HCT116 (cell line): ENCODE measurements at regions not wholly inside any gene's neighbourhood (a gene's known extent, or its start where the extent isn't known, plus 50 kb on each side); places are given as distances from the start of the nearest gene placed in this dataset.

Experiments used
- ATAC-seq: fragments of 200-7000 bp; cut with Tn5 transposase; 2 replicates; pipeline ENCODE4 v1.9.1; 2020; ENCODE audit warnings: mild to moderate bottlenecking, moderate library complexity
- BruUV-seq: library from RNA; stranded (reverse); fragments of 400-500 nt; replicated peaks from 2 replicates; lab custom pipeline; 2021; lab: Mats Ljungman, UMichigan
- CTCF ChIA-PET: fragments of 300-600 bp; sonication (Branson Sonifier 250); formaldehyde crosslinking; loops from one replicate; lab custom pipeline; 2021; ENCODE audit warnings: antibody characterized with exemption; lab: Charles Lee
- POLR2A ChIA-PET: fragments of 300-600, 350-600 bp; sonication (Branson Sonifier 250); formaldehyde crosslinking; loops from one replicate; lab custom pipeline; 2021; ENCODE audit warnings: antibody characterized with exemption; lab: Charles Lee
- RAD21 ChIA-PET, 2 experiments: fragments of 300-600 bp; sonication (Branson Sonifier 250); formaldehyde crosslinking; loops; one replicate each; lab custom pipeline; 2023; ENCODE audit warnings: low total read pairs in 2 of 2; ENCODE audit not compliant: uncharacterized antibody in 2 of 2, unreplicated experiment in 2 of 2, low non-redundant PET in 1 of 2; lab: Charles Lee
- DNase-seq: peaks from one replicate; pipeline ENCODE4 v3.0.0-alpha.2; 2010; ENCODE audit warnings: low read depth, low spot score
- H2AFZ ChIP-seq: fragments of 200-600 bp; shearing (Covaris generic), sonication (generic); 2 replicates; pipeline ENCODE4 v1.6.1; 2017; ENCODE audit warnings: low read depth, mixed run types, mixed read lengths, antibody characterized with exemption, low read length; ENCODE audit not compliant: poor library complexity, severe bottlenecking
- H3K27ac ChIP-seq: 2 replicates; pipeline ENCODE4 v1.5.1; 2012; ENCODE audit warnings: low read depth, low read length
- H3K27me3 ChIP-seq: fragments of 200-600 bp; sonication (generic); 2 replicates; pipeline ENCODE4 v1.6.1; 2016; ENCODE audit warnings: mixed run types, low read length, mixed read lengths; ENCODE audit not compliant: insufficient read depth
- H3K36me3 ChIP-seq, 2 experiments: fragments of 200-500 bp in 1 of 2; fragments of 200-600 bp in 1 of 2; sonication (Bioruptor generic) in 1 of 2; sonication (generic) in 1 of 2; 2 replicates each; pipeline versions ENCODE4 v1.5.1 to v1.6.1; 2014 to 2016; ENCODE audit warnings: low read length in 2 of 2, inconsistent platforms in 1 of 2, mixed read lengths in 1 of 2, mixed run types in 1 of 2; ENCODE audit not compliant: insufficient read depth in 2 of 2, control insufficient read depth in 1 of 2
- H3K4me1 ChIP-seq, 2 experiments: fragments of 200-600 bp in 1 of 2; sonication (generic) in 1 of 2; 2 replicates each; pipeline versions ENCODE4 v1.5.1 to v1.6.1; 2012 to 2017; ENCODE audit warnings: low read length in 2 of 2, inconsistent platforms in 1 of 2, mild to moderate bottlenecking in 1 of 2, mixed read lengths in 1 of 2, mixed run types in 1 of 2, moderate library complexity in 1 of 2; ENCODE audit not compliant: insufficient read depth in 2 of 2, control insufficient read depth in 1 of 2
- H3K4me2 ChIP-seq: fragments of 200-600 bp; sonication (generic); 2 replicates; pipeline ENCODE4 v1.6.1; 2017; ENCODE audit warnings: mixed run types, low read length, mixed read lengths
- H3K4me3 ChIP-seq, 2 experiments: fragments of 200-600 bp in 1 of 2; sonication (generic) in 1 of 2; replicated peaks in 1 of 2; 2 replicates each; pipeline ENCODE4 v1.5.1; 2011 to 2016; ENCODE audit warnings: low read length in 2 of 2, control low read depth in 1 of 2, low read depth in 1 of 2, mild to moderate bottlenecking in 1 of 2, mixed read lengths in 1 of 2, mixed run types in 1 of 2
- H3K79me2 ChIP-seq: fragments of 200-600 bp; sonication (generic); 2 replicates; pipeline ENCODE4 v1.6.1; 2017; ENCODE audit warnings: mild to moderate bottlenecking, mixed run types, low read length, moderate library complexity, mixed read lengths; ENCODE audit not compliant: insufficient read depth
- H3K9ac ChIP-seq: fragments of 200-600 bp; sonication (generic); 2 replicates; pipeline ENCODE4 v1.6.1; 2016; ENCODE audit warnings: low read length, mixed read lengths
- H3K9me2 ChIP-seq: fragments of 200-600 bp; sonication (generic), shearing (Covaris generic); 2 replicates; pipeline ENCODE4 v1.6.1; 2017; ENCODE audit warnings: mixed run types, mild to moderate bottlenecking, moderate library complexity; ENCODE audit not compliant: insufficient read depth
- H3K9me3 ChIP-seq, 2 experiments: fragments of 200-500 bp in 1 of 2; fragments of 200-600 bp in 1 of 2; sonication (Bioruptor generic) in 1 of 2; sonication (generic) in 1 of 2; 2 replicates each; pipeline ENCODE4 v1.6.1; 2014 to 2017; ENCODE audit warnings: low read length in 2 of 2, mixed read lengths in 2 of 2, inconsistent platforms in 1 of 2, low read depth in 1 of 2, mild to moderate bottlenecking in 1 of 2, mixed run types in 1 of 2, moderate library complexity in 1 of 2; ENCODE audit not compliant: control insufficient read depth in 1 of 2, insufficient read depth in 1 of 2
- H4K20me1 ChIP-seq: fragments of 200-600 bp; sonication (generic), shearing (Covaris generic); 2 replicates; pipeline ENCODE4 v1.6.1; 2017; ENCODE audit warnings: mixed run types, mild to moderate bottlenecking, moderate library complexity; ENCODE audit not compliant: insufficient read depth
- CTCF ChIP-seq, 3 experiments: fragments of 200-600 bp in 1 of 3; sonication (generic) in 1 of 3; IDR thresholded peaks in 2 of 3; conservative IDR thresholded peaks in 1 of 3; 2 replicates each; pipeline ENCODE4 v1.5.1; 2012 to 2017; ENCODE audit warnings: low read depth in 2 of 3, low read length in 2 of 3, antibody characterized with exemption in 1 of 3, borderline replicate concordance in 1 of 3, control low read depth in 1 of 3, mild to moderate bottlenecking in 1 of 3, mixed read lengths in 1 of 3, mixed run types in 1 of 3, moderate library complexity in 1 of 3; ENCODE audit not compliant: insufficient read depth in 1 of 3
- EGR1 ChIP-seq: IDR thresholded peaks from 2 replicates; pipeline ENCODE4 v1.6.1; 2012; ENCODE audit warnings: low read depth
- FOSL1 ChIP-seq: IDR thresholded peaks from 2 replicates; pipeline ENCODE4 v1.6.1; 2012; ENCODE audit warnings: low read depth
- JUND ChIP-seq: IDR thresholded peaks from 2 replicates; pipeline ENCODE4 v1.6.1; 2012
- POLR2AphosphoS5 ChIP-seq: IDR thresholded peaks from 2 replicates; pipeline ENCODE4 v1.6.1; 2011; ENCODE audit warnings: mild to moderate bottlenecking, low read depth, low read length, moderate library complexity
- RAD21 ChIP-seq: IDR thresholded peaks from 2 replicates; pipeline ENCODE4 v1.6.1; 2012; ENCODE audit warnings: low read depth, mild to moderate bottlenecking
- SIN3A ChIP-seq: IDR thresholded peaks from 2 replicates; pipeline ENCODE4 v1.6.1; 2012; ENCODE audit warnings: low read depth
- SRF ChIP-seq: IDR thresholded peaks from 2 replicates; pipeline ENCODE4 v1.6.1; 2012; ENCODE audit warnings: low read depth
- TCF7L2 ChIP-seq: IDR thresholded peaks from 2 replicates; pipeline ENCODE4 v1.7.0; 2011; ENCODE audit warnings: borderline replicate concordance, inconsistent platforms; ENCODE audit not compliant: insufficient read depth, insufficient read length; ENCODE audit errors: extremely low read depth
- ZBTB33 ChIP-seq: IDR thresholded peaks from 2 replicates; pipeline ENCODE4 v1.6.1; 2011; ENCODE audit warnings: mild to moderate bottlenecking, low read length, moderate library complexity; ENCODE audit not compliant: insufficient replicate concordance; ENCODE audit errors: extremely low read depth
- ZFX ChIP-seq: fragments of 450-650 bp; IDR thresholded peaks from 2 replicates; pipeline ENCODE4 v1.6.1; 2017
- intact Hi-C: fragments of 100-400 bp; cut with micrococcal nuclease; formaldehyde crosslinking; loops from 2 replicates; pipeline ENCODE4 v1.10.0; 2022
- TF ChIP-seq, protein P1 (sequence below): IDR thresholded peaks from 2 replicates; pipeline ENCODE4 v1.6.1; 2012; ENCODE audit warnings: low read depth

GRCh38 chr18:37729716-37730115, 164.1 kb upstream of the CELF4 start:
- intact Hi-C loops, result no loop called here
- BruUV-seq, result no TSS peak
- Histone ChIP-seq H3K4me2 (no peak overlapping the region), H3K4me3 (no peak overlapping the region), H3K36me3 (no peaks in the 10 kb centered on the region; a peak in 1 of 4 replicates), H3K27me3 (no peaks in the 10 kb centered on the region; the same call in 1 of the 2 replicates), H3K79me2 (no peaks in the 10 kb centered on the region), H3K27ac (no peak overlapping the region), H3K4me1 (no peaks in the 10 kb centered on the region), H3K9me3 (no peaks in the 10 kb centered on the region), H3K9ac (no peak overlapping the region), H2AFZ (no peak overlapping the region), H3K9me2 (no peaks in the 10 kb centered on the region), H4K20me1 (no peaks in the 10 kb centered on the region)
- DNase-seq (no peak), ATAC-seq (no peak)
- TF ChIP-seq RAD21 (no peak), SIN3A (no peak), EGR1 (no peak), JUND (no peak), ZBTB33 (no peak), FOSL1 (no peak)
- POLR2A ChIA-PET, result no interaction called here
- RAD21 ChIA-PET, result no interaction called here
- CTCF ChIA-PET, result no interaction called here

DNA sequence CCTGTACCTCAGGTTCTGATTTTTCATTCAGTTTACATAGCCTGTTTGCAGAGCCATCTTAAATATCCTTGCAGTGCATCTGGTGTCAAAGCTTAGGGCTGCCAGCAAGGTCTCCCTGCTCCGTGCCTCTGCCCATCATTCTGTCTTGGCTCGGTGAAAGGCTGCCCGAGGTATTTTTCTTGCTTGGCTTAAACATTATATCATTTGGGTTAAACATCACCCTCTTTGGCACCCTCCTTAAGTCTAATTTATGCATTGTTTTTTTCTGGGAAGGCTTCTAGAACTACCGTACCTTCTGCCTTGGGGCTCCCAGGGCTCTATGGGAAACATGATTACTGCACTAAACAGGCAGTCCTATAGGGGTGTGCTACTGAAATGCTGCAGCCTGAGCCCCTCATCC, 158.6 kb upstream of the CELF4 start:
- Histone ChIP-seq H3K9me2 (no peaks in the 10 kb centered on the region), H3K36me3 (no peaks in the 10 kb centered on the region; a peak in 1 of 4 replicates), H3K79me2 (no peaks in the 10 kb centered on the region), H3K27ac (no peak overlapping the region), H2AFZ (no peak overlapping the region), H3K27me3 (no peaks in the 10 kb centered on the region), H3K9ac (no peak overlapping the region), H4K20me1 (no peaks in the 10 kb centered on the region), H3K9me3 (no peaks in the 10 kb centered on the region), H3K4me2 (no peak overlapping the region), H3K4me3 (no peak overlapping the region), H3K4me1 (no peaks in the 10 kb centered on the region)
- intact Hi-C loops, result no loop called here
- BruUV-seq, result no TSS peak
- ChIA-PET CTCF (no interaction called here), RAD21 (no interaction called here), POLR2A (no interaction called here)
- ATAC-seq (no peak), DNase-seq (no peak)
- no peak for TF ChIP-seq FOSL1
- no peak for TF ChIP-seq TCF7L2
- no peak for TF ChIP-seq JUND
- TF ChIP-seq CTCF (IDR thresholded peaks at IDR 0.05 in 2 of 3, conservative IDR thresholded peaks at IDR 0.05 in 1 of 3; ENCODE audit: borderline replicate concordance in 1 of 3, insufficient read depth in 1 of 3, low read depth in 2 of 3, low read length in 2 of 3), result no peak
- TF ChIP-seq POLR2AphosphoS5, result no peak
- no peak for TF ChIP-seq SIN3A
- TF ChIP-seq, protein P1, sequence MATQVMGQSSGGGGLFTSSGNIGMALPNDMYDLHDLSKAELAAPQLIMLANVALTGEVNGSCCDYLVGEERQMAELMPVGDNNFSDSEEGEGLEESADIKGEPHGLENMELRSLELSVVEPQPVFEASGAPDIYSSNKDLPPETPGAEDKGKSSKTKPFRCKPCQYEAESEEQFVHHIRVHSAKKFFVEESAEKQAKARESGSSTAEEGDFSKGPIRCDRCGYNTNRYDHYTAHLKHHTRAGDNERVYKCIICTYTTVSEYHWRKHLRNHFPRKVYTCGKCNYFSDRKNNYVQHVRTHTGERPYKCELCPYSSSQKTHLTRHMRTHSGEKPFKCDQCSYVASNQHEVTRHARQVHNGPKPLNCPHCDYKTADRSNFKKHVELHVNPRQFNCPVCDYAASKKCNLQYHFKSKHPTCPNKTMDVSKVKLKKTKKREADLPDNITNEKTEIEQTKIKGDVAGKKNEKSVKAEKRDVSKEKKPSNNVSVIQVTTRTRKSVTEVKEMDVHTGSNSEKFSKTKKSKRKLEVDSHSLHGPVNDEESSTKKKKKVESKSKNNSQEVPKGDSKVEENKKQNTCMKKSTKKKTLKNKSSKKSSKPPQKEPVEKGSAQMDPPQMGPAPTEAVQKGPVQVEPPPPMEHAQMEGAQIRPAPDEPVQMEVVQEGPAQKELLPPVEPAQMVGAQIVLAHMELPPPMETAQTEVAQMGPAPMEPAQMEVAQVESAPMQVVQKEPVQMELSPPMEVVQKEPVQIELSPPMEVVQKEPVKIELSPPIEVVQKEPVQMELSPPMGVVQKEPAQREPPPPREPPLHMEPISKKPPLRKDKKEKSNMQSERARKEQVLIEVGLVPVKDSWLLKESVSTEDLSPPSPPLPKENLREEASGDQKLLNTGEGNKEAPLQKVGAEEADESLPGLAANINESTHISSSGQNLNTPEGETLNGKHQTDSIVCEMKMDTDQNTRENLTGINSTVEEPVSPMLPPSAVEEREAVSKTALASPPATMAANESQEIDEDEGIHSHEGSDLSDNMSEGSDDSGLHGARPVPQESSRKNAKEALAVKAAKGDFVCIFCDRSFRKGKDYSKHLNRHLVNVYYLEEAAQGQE, result no peak
- no peak for TF ChIP-seq SRF
- no peak for TF ChIP-seq ZFX
